Panc1 (cell line): ENCODE measurements at regions not wholly inside any gene's neighbourhood (a gene's known extent, or its start where the extent isn't known, plus 50 kb on each side); places are given as distances from the start of the nearest gene placed in this dataset.

ENCODE experiments used
- ATAC-seq: fragments of 200-7000 bp; cut with Tn5 transposase; 2 replicates; pipeline ENCODE4 v1.9.1; 2020; ENCODE audit warnings: mild to moderate bottlenecking, moderate library complexity
- BruUV-seq: library from RNA; stranded (reverse); fragments of 400-500 nt; replicated peaks from 2 replicates; lab custom pipeline; 2021; lab: Mats Ljungman, UMichigan
- CTCF ChIA-PET: fragments of 300-600 bp; sonication (Branson Sonifier 250); formaldehyde crosslinking; loops from one replicate; lab custom pipeline; 2022; ENCODE audit warnings: antibody characterized with exemption; lab: Charles Lee
- POLR2A ChIA-PET: fragments of 300-600 bp; sonication (Branson Sonifier 250); formaldehyde crosslinking; loops from one replicate; lab custom pipeline; 2022; ENCODE audit warnings: antibody characterized with exemption; lab: Charles Lee
- DNase-seq: peaks from one replicate; pipeline ENCODE4 v3.0.0-alpha.2; 2010; ENCODE audit warnings: low read depth, low spot score
- H3K27ac ChIP-seq: 2 replicates; pipeline ENCODE4 v1.5.1; 2011; ENCODE audit warnings: mild to moderate bottlenecking, low read length, inconsistent platforms
- H3K27me3 ChIP-seq: fragments of 200-500 bp; sonication (Bioruptor generic); 2 replicates; pipeline ENCODE4 v1.6.0; 2014; ENCODE audit warnings: low read length, inconsistent platforms; ENCODE audit not compliant: control insufficient read depth, insufficient read depth
- H3K36me3 ChIP-seq: fragments of 200-500 bp; sonication (Bioruptor generic); 2 replicates; pipeline ENCODE4 v1.5.1; 2014; ENCODE audit warnings: inconsistent platforms, mild to moderate bottlenecking, low read length, moderate library complexity; ENCODE audit not compliant: control insufficient read depth, insufficient read depth
- H3K4me1 ChIP-seq: 2 replicates; pipeline ENCODE4 v1.5.1; 2011; ENCODE audit warnings: inconsistent platforms, mild to moderate bottlenecking, low read length, moderate library complexity; ENCODE audit not compliant: control insufficient read depth, insufficient read depth
- H3K4me3 ChIP-seq, 2 experiments: 2 replicates each; pipeline ENCODE4 v1.5.1; 2011 to 2012; ENCODE audit warnings: low read depth in 2 of 2, low read length in 2 of 2, mild to moderate bottlenecking in 2 of 2, inconsistent platforms in 1 of 2, moderate library complexity in 1 of 2
- H3K9me3 ChIP-seq: fragments of 200-500 bp; sonication (Bioruptor generic); 2 replicates; pipeline ENCODE4 v1.5.1; 2014; ENCODE audit warnings: low read depth, mild to moderate bottlenecking, inconsistent platforms, low read length, moderate library complexity; ENCODE audit not compliant: control insufficient read depth, insufficient read depth
- POLR2AphosphoS5 ChIP-seq: IDR thresholded peaks from 2 replicates; pipeline ENCODE4 v1.6.1; 2012; ENCODE audit warnings: mild to moderate bottlenecking, low read depth, low read length, moderate library complexity
- SIN3A ChIP-seq: IDR thresholded peaks from 2 replicates; pipeline ENCODE4 v1.6.1; 2012; ENCODE audit warnings: low read depth, mild to moderate bottlenecking, low read length, moderate library complexity, borderline replicate concordance; ENCODE audit not compliant: insufficient read depth
- TCF7L2 ChIP-seq: IDR thresholded peaks from 2 replicates; pipeline ENCODE4 v1.6.1; 2011; ENCODE audit warnings: mild to moderate bottlenecking, low read depth, low read length, inconsistent platforms
- in situ Hi-C: cut with HindIII; loops from 2 replicates; pipeline ENCODE4 v1.10.0; 2016; ENCODE audit warnings: low sequenced_read_pairs, low pct_unique_long_range_greater_than_20kb
- intact Hi-C: fragments of 100-400 bp; cut with micrococcal nuclease; formaldehyde crosslinking; loops from one replicate; pipeline ENCODE4 v1.10.0; 2022; ENCODE audit not compliant: unreplicated experiment
- TF ChIP-seq, protein P1 (sequence below), 2 experiments: IDR thresholded peaks; 2 replicates each; pipeline ENCODE4 v1.6.1; 2011 to 2012; ENCODE audit warnings: low read depth in 2 of 2, control low read depth in 1 of 2, low read length in 1 of 2, mild to moderate bottlenecking in 1 of 2, moderate library complexity in 1 of 2; ENCODE audit not compliant: insufficient read depth in 1 of 2
- TF ChIP-seq, protein P2 (sequence below): fragments of 450-650 bp; IDR thresholded peaks from 2 replicates; pipeline ENCODE4 v1.5.1; 2017; ENCODE audit warnings: mild to moderate bottlenecking

DNA sequence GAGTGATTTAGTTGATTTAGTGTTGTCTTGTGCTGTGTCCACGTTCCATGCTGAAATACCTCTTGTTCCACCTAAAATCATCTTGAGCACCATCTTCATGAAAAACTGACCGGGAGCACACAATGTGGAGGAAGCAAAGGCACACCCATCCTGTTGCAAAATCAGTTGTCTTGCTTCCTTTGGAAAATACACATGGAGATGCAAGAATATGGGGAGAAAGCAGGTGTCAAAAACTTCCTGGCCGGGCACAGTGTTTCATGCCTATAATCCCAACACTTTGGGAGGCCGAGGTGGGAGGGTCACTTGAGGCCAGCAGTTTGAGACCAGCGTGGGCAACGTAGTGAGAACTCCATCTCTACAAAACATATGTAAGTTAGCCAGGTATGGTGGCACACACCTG is 151.1 kb downstream of the C11orf91 start:
- intact Hi-C loops (no loop called here), in situ Hi-C loops (no loop called here)
- POLR2A ChIA-PET, result no interaction called here
- Histone ChIP-seq H3K27ac (no peak overlapping the region), H3K4me1 (no peaks in the 10 kb centered on the region), H3K36me3 (no peaks in the 10 kb centered on the region), H3K27me3 (no peaks in the 10 kb centered on the region), H3K9me3 (no peaks in the 10 kb centered on the region), H3K4me3 (no peak overlapping the region)
- DNase-seq (no peak), ATAC-seq (no peak)
- TF ChIP-seq, protein P1, sequence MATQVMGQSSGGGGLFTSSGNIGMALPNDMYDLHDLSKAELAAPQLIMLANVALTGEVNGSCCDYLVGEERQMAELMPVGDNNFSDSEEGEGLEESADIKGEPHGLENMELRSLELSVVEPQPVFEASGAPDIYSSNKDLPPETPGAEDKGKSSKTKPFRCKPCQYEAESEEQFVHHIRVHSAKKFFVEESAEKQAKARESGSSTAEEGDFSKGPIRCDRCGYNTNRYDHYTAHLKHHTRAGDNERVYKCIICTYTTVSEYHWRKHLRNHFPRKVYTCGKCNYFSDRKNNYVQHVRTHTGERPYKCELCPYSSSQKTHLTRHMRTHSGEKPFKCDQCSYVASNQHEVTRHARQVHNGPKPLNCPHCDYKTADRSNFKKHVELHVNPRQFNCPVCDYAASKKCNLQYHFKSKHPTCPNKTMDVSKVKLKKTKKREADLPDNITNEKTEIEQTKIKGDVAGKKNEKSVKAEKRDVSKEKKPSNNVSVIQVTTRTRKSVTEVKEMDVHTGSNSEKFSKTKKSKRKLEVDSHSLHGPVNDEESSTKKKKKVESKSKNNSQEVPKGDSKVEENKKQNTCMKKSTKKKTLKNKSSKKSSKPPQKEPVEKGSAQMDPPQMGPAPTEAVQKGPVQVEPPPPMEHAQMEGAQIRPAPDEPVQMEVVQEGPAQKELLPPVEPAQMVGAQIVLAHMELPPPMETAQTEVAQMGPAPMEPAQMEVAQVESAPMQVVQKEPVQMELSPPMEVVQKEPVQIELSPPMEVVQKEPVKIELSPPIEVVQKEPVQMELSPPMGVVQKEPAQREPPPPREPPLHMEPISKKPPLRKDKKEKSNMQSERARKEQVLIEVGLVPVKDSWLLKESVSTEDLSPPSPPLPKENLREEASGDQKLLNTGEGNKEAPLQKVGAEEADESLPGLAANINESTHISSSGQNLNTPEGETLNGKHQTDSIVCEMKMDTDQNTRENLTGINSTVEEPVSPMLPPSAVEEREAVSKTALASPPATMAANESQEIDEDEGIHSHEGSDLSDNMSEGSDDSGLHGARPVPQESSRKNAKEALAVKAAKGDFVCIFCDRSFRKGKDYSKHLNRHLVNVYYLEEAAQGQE (IDR thresholded peaks at IDR 0.05; ENCODE audit: insufficient read depth in 1 of 2, low read depth in 2 of 2, low read length in 1 of 2), result no peak
- TF ChIP-seq SIN3A (no peak), POLR2AphosphoS5 (no peak), TCF7L2 (no peak)
- TF ChIP-seq, protein P2, sequence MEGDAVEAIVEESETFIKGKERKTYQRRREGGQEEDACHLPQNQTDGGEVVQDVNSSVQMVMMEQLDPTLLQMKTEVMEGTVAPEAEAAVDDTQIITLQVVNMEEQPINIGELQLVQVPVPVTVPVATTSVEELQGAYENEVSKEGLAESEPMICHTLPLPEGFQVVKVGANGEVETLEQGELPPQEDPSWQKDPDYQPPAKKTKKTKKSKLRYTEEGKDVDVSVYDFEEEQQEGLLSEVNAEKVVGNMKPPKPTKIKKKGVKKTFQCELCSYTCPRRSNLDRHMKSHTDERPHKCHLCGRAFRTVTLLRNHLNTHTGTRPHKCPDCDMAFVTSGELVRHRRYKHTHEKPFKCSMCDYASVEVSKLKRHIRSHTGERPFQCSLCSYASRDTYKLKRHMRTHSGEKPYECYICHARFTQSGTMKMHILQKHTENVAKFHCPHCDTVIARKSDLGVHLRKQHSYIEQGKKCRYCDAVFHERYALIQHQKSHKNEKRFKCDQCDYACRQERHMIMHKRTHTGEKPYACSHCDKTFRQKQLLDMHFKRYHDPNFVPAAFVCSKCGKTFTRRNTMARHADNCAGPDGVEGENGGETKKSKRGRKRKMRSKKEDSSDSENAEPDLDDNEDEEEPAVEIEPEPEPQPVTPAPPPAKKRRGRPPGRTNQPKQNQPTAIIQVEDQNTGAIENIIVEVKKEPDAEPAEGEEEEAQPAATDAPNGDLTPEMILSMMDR, result no peak
- CTCF ChIA-PET, result no interaction called here
- BruUV-seq, result no TSS peak

DNA sequence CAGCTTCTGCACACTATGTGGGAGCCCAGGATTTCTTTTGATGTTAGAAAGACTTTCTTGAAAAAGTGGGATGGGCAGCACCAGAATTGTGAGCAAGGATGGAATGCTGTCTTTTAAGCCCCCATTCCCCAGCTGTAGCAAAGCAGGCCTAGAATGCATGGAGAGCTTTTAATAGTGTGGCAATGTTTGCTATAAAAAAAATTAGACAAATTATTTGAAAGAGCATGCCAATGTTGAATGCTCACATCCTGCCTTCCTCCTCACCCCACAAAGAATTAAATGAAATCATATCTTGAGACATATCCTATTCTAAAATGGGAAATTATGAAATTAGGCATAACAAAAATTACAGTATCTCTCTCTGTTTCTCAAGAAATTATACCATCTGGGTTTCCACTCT is 154.7 kb downstream of the C11orf91 start:
- no peak overlapping the region for H3K4me3 ChIP-seq
- TF ChIP-seq SIN3A (no peak), POLR2AphosphoS5 (no peak), TCF7L2 (no peak)
- TF ChIP-seq, protein P1 (IDR thresholded peaks at IDR 0.05; ENCODE audit: insufficient read depth in 1 of 2, low read depth in 2 of 2, low read length in 1 of 2), result no peak
- TF ChIP-seq, protein P2, result no peak
- intact Hi-C loops, result no loop called here
- ChIA-PET CTCF (no interaction called here), POLR2A (no interaction called here)
- H3K27me3 ChIP-seq, result no peaks in the 10 kb centered on the region
- no peak for DNase-seq
- H3K27ac ChIP-seq, result no peak overlapping the region
- no peaks in the 10 kb centered on the region for H3K9me3 ChIP-seq
- ATAC-seq, result no peak
- in situ Hi-C loops, result no loop called here
- no peaks in the 10 kb centered on the region for H3K36me3 ChIP-seq
- no peaks in the 10 kb centered on the region for H3K4me1 ChIP-seq
- no TSS peak for BruUV-seq
